Activated CD4-positive, alpha-beta T cell treated with anti-CD3 and anti-CD28 coated beads, Interleukin-2, amount 10 ng/mL, durations not matched to agents 24 days and 14 days (primary cell): ENCODE measurements at regions not wholly inside any gene's neighbourhood (a gene's known extent, or its start where the extent isn't known, plus 50 kb on each side); places are given as distances from the start of the nearest gene placed in this dataset.

Experiments used
- DNase-seq: peaks from one replicate; pipeline ENCODE4 v3.0.0; 2022
- H3K27ac Mint-ChIP-seq: one replicate; pipeline ENCODE4 v1.8.0; 2022; ENCODE audit warnings: mild to moderate bottlenecking, mixed read lengths
- H3K27me3 Mint-ChIP-seq: one replicate; pipeline ENCODE4 v1.8.0; 2022; ENCODE audit warnings: mixed read lengths
- H3K36me3 Mint-ChIP-seq: one replicate; pipeline ENCODE4 v1.8.0; 2022; ENCODE audit warnings: low read depth, mild to moderate bottlenecking, mixed read lengths
- H3K4me1 Mint-ChIP-seq: one replicate; pipeline ENCODE4 v1.8.0; 2021; ENCODE audit warnings: mixed read lengths
- H3K4me3 Mint-ChIP-seq: one replicate; pipeline ENCODE4 v1.8.0; 2022; ENCODE audit warnings: mild to moderate bottlenecking, moderate library complexity, mixed read lengths
- H3K9me3 Mint-ChIP-seq: one replicate; pipeline ENCODE4 v1.8.0; 2021; ENCODE audit warnings: mixed read lengths
- intact Hi-C: fragments of 100-400 bp; cut with micrococcal nuclease; formaldehyde crosslinking; loops from one replicate; pipeline ENCODE4 v1.15.1; 2023

DNA sequence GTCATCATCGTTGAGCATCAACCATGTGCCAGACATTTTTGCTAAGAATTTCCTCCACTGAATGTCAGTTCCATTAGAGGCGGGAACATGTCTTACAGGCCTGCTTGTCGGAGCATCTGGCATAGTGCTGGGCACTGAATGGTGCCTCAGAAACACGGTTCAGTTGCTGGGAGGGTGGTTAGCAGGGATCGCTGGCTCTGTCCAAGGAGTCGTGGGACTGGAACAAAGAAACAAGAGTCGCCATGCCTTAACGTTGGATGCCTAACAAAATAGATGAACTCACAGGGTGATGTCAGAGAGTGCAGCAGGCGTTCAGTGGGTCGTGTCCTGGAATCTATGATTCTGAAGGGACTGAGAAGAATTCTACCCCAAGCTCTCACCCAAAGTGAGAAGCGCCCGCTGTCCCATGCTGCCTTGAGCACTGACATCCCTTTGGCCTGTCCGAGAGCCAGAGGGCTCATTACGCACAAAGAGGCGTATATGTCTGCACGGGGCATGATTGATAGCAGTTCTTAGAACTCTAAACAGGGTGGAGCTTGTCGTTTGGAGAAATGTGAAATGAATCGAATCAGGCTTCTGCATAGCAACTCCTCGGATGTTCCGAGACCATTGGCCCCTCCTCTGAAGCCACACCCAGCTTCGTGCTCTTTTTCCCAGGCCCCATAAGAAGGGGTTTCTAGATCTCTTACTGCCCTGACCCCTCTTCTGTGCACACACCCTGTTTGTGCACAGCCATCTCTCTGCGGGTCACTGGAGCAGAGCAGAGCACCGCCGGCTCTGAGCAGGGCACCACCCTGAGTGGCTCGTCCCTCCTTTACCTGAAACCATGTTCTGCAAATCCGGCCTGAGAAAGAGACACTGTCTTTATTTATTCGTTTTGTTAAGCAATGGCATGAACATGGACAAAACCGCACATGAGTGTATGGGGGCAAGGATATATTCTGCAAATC, 113.1 kb upstream of the B3GAT1 start:
- intact Hi-C loops, result no loop called here
- Mint-ChIP-seq H3K36me3 (no peaks in the 10 kb centered on the region), H3K9me3 (no peaks in the 10 kb centered on the region), H3K4me1 (no peaks in the 10 kb centered on the region), H3K4me3 (no peak overlapping the region), H3K27ac (no peak overlapping the region), H3K27me3 (no peaks in the 10 kb centered on the region)
- no peak for DNase-seq

DNA sequence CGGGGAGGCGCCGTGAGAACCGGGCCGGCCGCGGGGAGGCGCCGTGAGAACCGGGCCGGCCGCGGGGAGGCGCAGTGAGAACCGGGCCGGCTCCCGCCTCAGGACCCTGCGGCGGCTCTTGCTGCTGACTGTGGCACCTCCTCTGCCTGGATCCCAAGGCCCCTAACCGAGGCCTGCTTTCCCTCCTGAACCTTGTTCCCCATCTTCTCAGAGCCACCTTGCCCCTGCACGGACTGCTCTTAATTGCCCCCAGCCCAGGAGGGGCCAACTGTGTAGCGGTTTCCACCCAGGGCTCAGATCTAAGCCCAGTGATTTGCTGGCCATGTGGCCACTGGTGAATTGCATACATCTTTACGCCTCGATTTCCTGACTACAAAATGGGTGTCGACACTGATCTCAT, 112.2 kb upstream of the B3GAT1 start:
- DNase-seq, result no peak
- no peak overlapping the region for H3K27ac Mint-ChIP-seq
- H3K9me3 Mint-ChIP-seq, result no peaks in the 10 kb centered on the region
- no peak overlapping the region for H3K4me3 Mint-ChIP-seq
- no peaks in the 10 kb centered on the region for H3K27me3 Mint-ChIP-seq
- no peaks in the 10 kb centered on the region for H3K4me1 Mint-ChIP-seq
- no peaks in the 10 kb centered on the region for H3K36me3 Mint-ChIP-seq
- intact Hi-C loops, result no loop called here

DNA sequence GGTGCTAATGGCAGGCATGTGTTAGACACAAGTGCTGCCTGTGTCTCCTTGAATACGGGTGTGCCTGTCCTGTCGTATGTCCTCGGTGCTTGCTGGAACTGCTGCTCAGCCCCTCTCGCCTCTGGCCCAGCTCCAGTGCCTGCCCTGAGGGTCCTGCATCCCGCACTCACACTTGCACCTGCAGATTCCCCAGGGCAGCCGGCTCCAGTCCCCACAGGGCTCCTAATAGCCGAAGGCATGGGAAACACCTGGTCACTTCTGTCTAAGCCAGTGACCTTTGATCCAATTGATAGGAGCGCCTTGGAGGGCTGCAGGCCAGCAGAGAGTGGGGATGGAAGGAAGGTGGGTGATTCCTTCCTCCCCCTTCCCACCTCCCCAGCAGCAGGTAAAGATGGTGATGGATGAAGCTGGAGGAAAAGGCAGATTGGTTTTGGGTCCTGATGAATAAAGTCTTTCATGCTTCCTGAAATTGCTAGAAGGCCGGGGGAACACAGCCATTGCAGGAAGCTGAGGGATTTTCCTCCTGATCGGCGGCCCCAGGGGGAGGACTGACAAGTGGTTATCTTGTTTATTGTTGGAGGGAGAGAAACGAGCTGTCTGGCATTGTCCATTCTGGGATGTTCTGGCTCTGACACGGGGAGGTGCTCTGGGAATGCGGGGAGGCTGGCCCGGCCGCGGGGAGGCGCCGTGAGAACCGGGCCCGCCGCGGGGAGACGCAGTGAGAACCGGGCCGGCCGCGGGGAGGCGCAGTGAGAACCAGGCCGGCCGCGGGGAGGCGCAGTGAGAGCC, 110.9 kb upstream of the B3GAT1 start:
- Mint-ChIP-seq H3K4me3 (no peak overlapping the region), H3K27ac (no peak overlapping the region), H3K36me3 (no peaks in the 10 kb centered on the region), H3K4me1 (no peaks in the 10 kb centered on the region), H3K9me3 (no peaks in the 10 kb centered on the region), H3K27me3 (no peaks in the 10 kb centered on the region)
- DNase-seq, result no peak
- intact Hi-C loops, result no loop called here

DNA sequence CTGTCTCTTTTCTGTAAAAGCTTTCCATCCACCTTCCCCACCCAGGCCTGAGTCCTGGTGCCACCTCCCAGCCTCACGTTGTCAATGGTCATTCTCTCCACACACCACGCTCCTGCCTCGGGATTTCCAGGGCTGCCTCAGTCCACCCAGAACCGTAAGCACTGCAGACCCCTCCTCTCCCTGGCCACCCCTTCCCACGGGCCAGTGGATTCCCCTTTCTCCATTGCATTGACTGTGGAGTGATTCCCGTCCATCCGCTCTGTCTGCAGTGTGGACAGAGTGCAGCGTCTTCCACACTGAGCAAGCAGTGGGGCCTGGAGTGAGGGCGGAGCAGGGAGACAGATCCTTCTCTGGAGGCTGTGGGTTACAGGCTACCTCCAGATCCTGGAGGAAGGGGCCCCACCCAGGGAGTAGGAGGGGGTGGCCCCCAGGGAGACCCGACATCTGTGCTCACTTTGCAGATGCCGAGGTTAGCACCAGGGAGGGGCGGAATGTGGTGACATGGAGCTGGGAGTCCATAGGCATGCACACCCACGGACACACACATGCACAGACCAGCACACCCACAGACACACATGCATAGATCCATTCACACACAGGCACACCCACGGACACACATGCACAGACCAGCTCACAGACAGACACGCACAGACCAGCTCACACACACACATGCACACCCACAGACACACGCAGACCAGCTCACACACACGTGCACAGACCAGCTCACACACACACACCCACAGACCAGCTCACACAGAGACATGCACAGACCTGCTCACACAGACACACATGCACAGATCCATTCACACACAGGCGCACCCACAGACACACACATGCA, 109.6 kb upstream of the B3GAT1 start:
- Mint-ChIP-seq H3K9me3 (no peaks in the 10 kb centered on the region), H3K4me3 (no peak overlapping the region), H3K27me3 (no peaks in the 10 kb centered on the region), H3K4me1 (no peaks in the 10 kb centered on the region), H3K36me3 (no peaks in the 10 kb centered on the region), H3K27ac (no peak overlapping the region)
- no peak for DNase-seq
- intact Hi-C loops, result no loop called here

DNA sequence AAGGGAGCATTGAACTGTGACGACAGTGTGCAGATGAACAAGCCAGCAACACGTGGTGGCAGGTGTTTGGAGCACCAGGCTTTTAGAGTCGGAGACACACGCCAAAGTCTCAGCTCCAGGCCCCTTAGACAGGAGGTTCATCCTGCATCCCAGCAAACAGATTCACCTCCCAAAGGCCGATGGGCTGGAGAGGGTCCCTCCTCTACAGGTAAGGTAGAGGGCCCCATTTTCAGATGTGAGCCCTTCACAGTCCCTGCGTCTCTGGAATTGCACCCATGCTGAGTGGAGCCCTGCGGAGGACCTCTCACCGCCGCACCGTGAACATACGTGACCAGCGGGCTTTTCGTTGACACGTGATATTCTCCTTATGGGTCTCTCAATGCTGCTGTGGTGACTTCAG, 109.0 kb upstream of the B3GAT1 start:
- Mint-ChIP-seq H3K4me3 (no peak overlapping the region), H3K27me3 (no peaks in the 10 kb centered on the region), H3K27ac (no peak overlapping the region), H3K4me1 (no peaks in the 10 kb centered on the region), H3K36me3 (no peaks in the 10 kb centered on the region), H3K9me3 (no peaks in the 10 kb centered on the region)
- no peak for DNase-seq
- intact Hi-C loops, result no loop called here

DNA sequence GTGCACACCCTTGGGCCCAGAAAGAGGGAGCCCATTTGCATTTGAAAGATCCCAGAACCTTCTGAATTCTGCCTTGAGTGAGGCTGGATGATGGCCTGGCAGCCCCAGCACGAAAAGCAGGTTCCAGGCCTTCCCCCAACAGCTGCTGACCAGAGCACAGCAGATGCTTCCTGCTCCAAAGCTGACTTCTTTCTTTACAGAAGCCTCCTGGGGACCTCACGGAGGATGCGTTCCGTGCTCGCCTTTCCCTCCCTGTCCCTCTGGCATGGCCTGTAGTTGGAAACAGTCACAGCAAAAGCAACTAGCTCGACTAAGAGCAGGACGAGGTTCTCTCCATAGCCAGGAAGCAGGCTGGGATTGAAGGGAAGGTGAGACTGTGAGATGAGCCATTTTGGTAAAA, 107.7 kb upstream of the B3GAT1 start:
- intact Hi-C loops, result no loop called here
- H3K27ac Mint-ChIP-seq, result no peak overlapping the region
- H3K4me3 Mint-ChIP-seq, result no peak overlapping the region
- no peak for DNase-seq
- no peaks in the 10 kb centered on the region for H3K4me1 Mint-ChIP-seq
- no peaks in the 10 kb centered on the region for H3K36me3 Mint-ChIP-seq
- H3K9me3 Mint-ChIP-seq, result no peaks in the 10 kb centered on the region
- H3K27me3 Mint-ChIP-seq, result no peaks in the 10 kb centered on the region

DNA sequence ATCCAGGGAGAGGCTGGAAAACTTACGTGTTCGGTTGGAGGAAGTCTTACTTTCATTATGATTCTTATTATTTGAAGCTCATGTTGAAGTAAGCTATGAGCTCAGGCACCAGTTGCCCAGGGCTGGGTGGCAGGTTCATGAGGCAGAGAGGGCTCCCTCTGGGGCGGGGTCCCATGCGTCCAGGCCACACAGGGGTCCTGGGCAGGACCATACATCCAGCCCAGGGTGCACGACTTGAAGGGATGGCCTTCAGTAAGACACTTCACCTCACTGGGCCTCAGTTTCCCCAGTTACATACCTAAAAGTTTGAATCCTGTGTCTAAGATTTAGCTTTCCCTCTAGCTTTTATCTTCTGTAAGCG, 107.3 kb upstream of the B3GAT1 start:
- intact Hi-C loops, result no loop called here
- Mint-ChIP-seq H3K4me1 (no peaks in the 10 kb centered on the region), H3K4me3 (no peak overlapping the region), H3K27ac (no peak overlapping the region), H3K9me3 (no peaks in the 10 kb centered on the region), H3K27me3 (no peaks in the 10 kb centered on the region), H3K36me3 (no peaks in the 10 kb centered on the region)
- no peak for DNase-seq

DNA sequence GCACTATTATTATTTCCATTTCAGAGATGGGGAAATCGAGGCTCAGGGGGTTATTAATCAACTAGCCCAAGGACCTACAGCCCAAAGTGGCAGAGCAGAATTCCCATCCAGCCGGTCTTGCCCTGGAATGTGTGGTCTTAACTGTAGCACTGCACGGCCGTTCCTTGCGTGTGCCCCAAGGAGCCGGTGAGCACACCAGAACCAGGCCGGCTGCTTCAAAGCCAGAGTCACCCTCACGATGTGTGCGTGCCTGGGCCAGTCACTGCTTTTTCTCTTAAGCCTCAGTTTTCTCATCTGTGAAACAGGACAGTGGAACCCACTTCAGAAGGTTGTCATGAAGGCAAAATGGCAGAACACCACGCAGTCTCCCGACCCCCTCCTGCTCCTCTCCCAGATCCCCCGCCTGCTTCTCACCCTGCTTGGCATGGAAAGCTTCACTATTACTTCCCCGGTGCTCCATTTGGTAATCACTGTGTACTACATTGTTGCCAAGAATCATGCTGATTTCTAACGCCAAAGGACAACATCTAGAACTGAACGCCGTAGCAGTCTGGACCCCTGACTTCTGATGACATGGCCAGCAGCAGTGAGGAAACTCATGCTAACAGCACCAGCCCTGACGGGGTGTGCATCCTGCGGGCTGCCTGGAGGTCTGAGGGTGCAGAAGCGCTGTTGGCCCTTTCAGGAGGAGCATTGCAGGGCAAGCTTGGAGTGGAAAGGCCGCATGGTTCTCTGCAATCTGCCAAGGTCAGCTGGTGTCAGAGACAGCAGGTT, 106.8 kb upstream of the B3GAT1 start:
- Mint-ChIP-seq H3K36me3 (no peaks in the 10 kb centered on the region), H3K4me1 (no peaks in the 10 kb centered on the region), H3K9me3 (no peaks in the 10 kb centered on the region), H3K27me3 (no peaks in the 10 kb centered on the region), H3K27ac (no peak overlapping the region), H3K4me3 (no peak overlapping the region)
- DNase-seq, result no peak
- intact Hi-C loops, result no loop called here

DNA sequence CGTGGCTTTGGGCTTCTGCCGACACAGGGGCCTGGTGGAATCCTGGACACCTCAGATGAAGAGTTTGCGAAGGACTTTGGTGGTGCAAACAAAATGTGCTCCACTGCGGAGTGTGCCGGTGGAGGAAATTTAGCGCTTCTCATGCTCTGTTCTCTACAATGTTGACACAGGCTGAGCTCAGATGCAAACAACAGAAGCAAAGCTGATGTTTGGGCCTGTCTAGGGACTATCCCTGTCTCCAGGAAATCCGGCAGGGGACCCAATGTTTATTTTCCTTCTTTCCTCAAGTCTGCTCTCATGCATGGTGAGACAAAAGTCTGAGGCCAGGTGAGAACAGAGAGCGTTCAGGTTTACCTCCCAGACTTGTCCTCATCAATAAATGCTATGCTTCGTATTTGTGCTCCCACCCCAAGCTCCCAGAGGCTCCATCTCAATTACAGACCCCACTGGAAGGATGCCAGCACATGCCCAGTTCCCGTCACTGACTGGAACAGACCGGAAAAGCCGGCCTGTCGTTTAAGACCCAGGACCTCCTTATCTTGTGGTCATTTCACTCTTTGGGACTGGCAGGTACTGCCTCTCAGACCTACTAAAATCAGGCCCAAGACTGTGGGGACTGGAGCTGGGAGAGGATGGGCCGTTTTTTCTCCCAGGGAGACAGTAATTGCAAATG, 105.7 kb upstream of the B3GAT1 start:
- intact Hi-C loops, result no loop called here
- H3K9me3 Mint-ChIP-seq, result no peaks in the 10 kb centered on the region
- no peaks in the 10 kb centered on the region for H3K36me3 Mint-ChIP-seq

DNA sequence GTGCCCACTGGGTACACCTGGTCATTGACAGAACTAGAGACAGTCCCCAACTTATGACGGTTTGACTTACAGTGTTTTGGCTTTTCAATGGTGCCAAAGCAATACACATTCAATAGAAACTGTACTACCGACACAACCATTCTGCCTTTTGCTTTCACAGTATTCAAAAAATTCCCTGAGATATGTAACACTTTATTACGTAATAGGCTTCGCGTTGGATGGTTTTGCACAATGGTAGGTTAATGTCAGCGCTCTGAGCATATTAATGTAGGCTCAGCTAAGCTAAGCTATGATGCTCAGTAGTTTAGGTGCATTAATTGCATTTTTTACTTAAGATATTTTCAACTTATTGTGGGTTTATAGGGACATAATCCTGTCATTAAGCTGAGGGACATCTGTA, 105.1 kb upstream of the B3GAT1 start:
- no peaks in the 10 kb centered on the region for H3K9me3 Mint-ChIP-seq
- H3K27ac Mint-ChIP-seq, result no peak overlapping the region
- H3K4me3 Mint-ChIP-seq, result no peak overlapping the region
- intact Hi-C loops, result no loop called here
- no peaks in the 10 kb centered on the region for H3K27me3 Mint-ChIP-seq
- H3K36me3 Mint-ChIP-seq, result no peaks in the 10 kb centered on the region
- H3K4me1 Mint-ChIP-seq, result no peaks in the 10 kb centered on the region
- DNase-seq, result no peak

More for the DNA sequence above, 105.7 kb upstream of the B3GAT1 start:
- no peaks in the 10 kb centered on the region for H3K4me1 Mint-ChIP-seq
- no peak for DNase-seq
- H3K27ac Mint-ChIP-seq, result no peak overlapping the region
- no peak overlapping the region for H3K4me3 Mint-ChIP-seq
- H3K27me3 Mint-ChIP-seq, result no peaks in the 10 kb centered on the region

DNA sequence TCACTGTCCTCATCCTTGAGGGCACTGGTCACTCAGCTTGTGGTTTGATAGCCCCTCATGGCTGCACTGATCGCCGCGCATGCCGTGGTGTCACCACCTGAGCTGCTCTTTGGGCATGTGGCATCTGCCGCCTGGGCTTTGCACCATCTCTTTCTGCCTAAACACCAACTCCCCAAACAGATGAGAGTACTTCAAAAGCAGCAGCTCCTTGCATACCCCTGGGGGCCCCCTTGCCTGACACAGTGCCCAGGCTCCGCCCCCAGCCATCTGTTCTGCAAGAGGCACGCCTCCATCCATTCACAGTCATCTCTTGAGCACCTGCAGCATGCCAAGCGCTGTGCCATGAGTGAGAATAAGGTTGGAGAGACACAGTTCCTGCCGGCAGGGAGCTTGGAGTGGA, 104.5 kb upstream of the B3GAT1 start:
- H3K36me3 Mint-ChIP-seq, result no peaks in the 10 kb centered on the region
- H3K4me3 Mint-ChIP-seq, result no peak overlapping the region
- intact Hi-C loops, result no loop called here
- no peak for DNase-seq
- H3K9me3 Mint-ChIP-seq, result no peaks in the 10 kb centered on the region
- H3K27me3 Mint-ChIP-seq, result no peaks in the 10 kb centered on the region
- no peaks in the 10 kb centered on the region for H3K4me1 Mint-ChIP-seq
- H3K27ac Mint-ChIP-seq, result no peak overlapping the region

DNA sequence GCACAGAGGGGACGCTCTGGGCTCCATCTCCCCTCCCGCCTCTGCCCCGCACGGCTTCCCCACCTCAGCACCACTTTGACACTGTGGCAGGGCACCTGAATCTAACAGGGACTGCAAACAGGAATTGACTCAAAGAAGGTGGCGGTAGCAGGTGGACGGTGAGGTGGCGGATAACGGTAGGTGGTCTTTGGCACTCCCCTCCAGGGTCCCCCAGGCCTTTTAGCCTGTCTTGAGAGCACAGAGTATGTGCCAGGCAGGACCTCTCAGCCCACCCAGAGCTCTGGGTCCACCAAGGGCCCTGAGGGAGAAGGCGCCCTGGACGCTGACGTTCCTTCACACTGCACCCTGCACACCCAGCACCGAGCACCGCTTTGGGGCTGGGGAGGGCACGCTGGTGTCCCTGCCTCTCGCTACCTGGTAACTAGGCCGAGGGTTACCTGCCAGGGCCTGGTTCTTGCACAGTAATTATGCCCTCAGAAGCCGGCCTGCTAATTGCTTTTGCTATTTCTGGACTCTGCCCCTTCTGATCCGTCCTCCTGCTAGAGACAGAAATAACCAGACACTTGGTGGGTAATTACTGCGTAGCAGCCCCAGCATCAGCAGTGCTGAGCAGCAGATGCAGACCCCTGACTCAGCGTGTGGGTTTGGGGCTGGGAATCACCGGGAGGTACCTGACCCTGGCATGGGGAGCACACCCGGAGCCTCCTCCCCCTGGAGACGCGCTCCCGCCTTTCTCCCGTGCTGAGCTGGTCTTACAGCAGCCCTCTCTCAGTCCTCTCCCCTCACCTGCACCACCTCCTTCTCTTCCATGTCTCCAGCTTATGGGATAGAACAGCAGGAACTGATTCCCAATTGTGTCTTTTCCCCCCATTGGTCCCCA, 103.3 kb upstream of the B3GAT1 start:
- no peaks in the 10 kb centered on the region for H3K36me3 Mint-ChIP-seq
- intact Hi-C loops, result no loop called here
- no peak overlapping the region for H3K27ac Mint-ChIP-seq
- no peaks in the 10 kb centered on the region for H3K9me3 Mint-ChIP-seq
- H3K27me3 Mint-ChIP-seq, result no peaks in the 10 kb centered on the region
- DNase-seq, result no peak
- no peak overlapping the region for H3K4me3 Mint-ChIP-seq
- H3K4me1 Mint-ChIP-seq, result no peaks in the 10 kb centered on the region
